ENCODE measurements at regions not wholly inside any gene's neighbourhood (a gene's known extent, or its start where the extent isn't known, plus 50 kb on each side); places are given as distances from the start of the nearest gene placed in this dataset.

GRCh38 chr7:110142939-110143526, 947.9 kb upstream of the LRRN3 start:
- no peak for DNase-seq (ENCODE audit: low read depth)

GRCh38 chr7:110144599-110144998, 946.3 kb upstream of the LRRN3 start:
- DNase-seq (ENCODE audit: low read depth): no peak

GRCh38 chr7:110148054-110148453, 942.9 kb upstream of the LRRN3 start:
- DNase-seq (ENCODE audit: low read depth): no peak

GRCh38 chr7:110153222-110153621, 937.7 kb upstream of the LRRN3 start:
- no peak for DNase-seq (ENCODE audit: low read depth)

GRCh38 chr7:110156511-110156910, 934.4 kb upstream of the LRRN3 start:
- DNase-seq (ENCODE audit: low read depth): no peak

- no peak for DNase-seq (ENCODE audit: low read depth)
Measured at GRCh38 chr7:110157631-110158362, 933.1 kb upstream of the LRRN3 start.

GRCh38 chr7:110168010-110168409, 922.9 kb upstream of the LRRN3 start:
- no peak for DNase-seq (ENCODE audit: low read depth)

GRCh38 chr7:110170841-110171240, 920.1 kb upstream of the LRRN3 start:
- no peak for DNase-seq (ENCODE audit: low read depth)

GRCh38 chr7:110177463-110177862, 913.5 kb upstream of the LRRN3 start:
- no peak for DNase-seq (ENCODE audit: low read depth)

GRCh38 chr7:110179037-110179436, 911.9 kb upstream of the LRRN3 start:
- no peak for DNase-seq (ENCODE audit: low read depth)

GRCh38 chr7:110181768-110182167, 909.2 kb upstream of the LRRN3 start:
- no peak for DNase-seq (ENCODE audit: low read depth)

GRCh38 chr7:110186334-110186733, 904.6 kb upstream of the LRRN3 start:
- no peak for DNase-seq (ENCODE audit: low read depth)

GRCh38 chr7:110187877-110188554, 902.9 kb upstream of the LRRN3 start:
- no peak for DNase-seq (ENCODE audit: low read depth)

- DNase-seq (ENCODE audit: low read depth): no peak
Measured at GRCh38 chr7:110204527-110204926, 886.4 kb upstream of the LRRN3 start.

GRCh38 chr7:110205899-110206298, 885.0 kb upstream of the LRRN3 start:
- DNase-seq (ENCODE audit: low read depth): no peak

GRCh38 chr7:110209884-110210283, 881.0 kb upstream of the LRRN3 start:
- no peak for DNase-seq (ENCODE audit: low read depth)

GRCh38 chr7:110210941-110211608, 879.9 kb upstream of the LRRN3 start:
- no peak for DNase-seq (ENCODE audit: low read depth)

GRCh38 chr7:110224643-110225042, 866.3 kb upstream of the LRRN3 start:
- no peak for DNase-seq (ENCODE audit: low read depth)

GRCh38 chr7:110246118-110246517, 844.8 kb upstream of the LRRN3 start:
- no peak for DNase-seq (ENCODE audit: low read depth)

- DNase-seq (ENCODE audit: low read depth): no peak
Measured at GRCh38 chr7:110253093-110253492, 837.8 kb upstream of the LRRN3 start.

GRCh38 chr7:110257673-110258072, 833.3 kb upstream of the LRRN3 start:
- DNase-seq (ENCODE audit: low read depth): no peak

GRCh38 chr7:110262251-110262650, 828.7 kb upstream of the LRRN3 start:
- DNase-seq (ENCODE audit: low read depth): no peak

- DNase-seq (ENCODE audit: low read depth): no peak
Measured at GRCh38 chr7:110264288-110264687, 826.6 kb upstream of the LRRN3 start.

All from RPMI7951 (cell line).